ENCODE measurements at regions not wholly inside any gene's neighbourhood (a gene's known extent, or its start where the extent isn't known, plus 50 kb on each side); places are given as distances from the start of the nearest gene placed in this dataset.

DNA sequence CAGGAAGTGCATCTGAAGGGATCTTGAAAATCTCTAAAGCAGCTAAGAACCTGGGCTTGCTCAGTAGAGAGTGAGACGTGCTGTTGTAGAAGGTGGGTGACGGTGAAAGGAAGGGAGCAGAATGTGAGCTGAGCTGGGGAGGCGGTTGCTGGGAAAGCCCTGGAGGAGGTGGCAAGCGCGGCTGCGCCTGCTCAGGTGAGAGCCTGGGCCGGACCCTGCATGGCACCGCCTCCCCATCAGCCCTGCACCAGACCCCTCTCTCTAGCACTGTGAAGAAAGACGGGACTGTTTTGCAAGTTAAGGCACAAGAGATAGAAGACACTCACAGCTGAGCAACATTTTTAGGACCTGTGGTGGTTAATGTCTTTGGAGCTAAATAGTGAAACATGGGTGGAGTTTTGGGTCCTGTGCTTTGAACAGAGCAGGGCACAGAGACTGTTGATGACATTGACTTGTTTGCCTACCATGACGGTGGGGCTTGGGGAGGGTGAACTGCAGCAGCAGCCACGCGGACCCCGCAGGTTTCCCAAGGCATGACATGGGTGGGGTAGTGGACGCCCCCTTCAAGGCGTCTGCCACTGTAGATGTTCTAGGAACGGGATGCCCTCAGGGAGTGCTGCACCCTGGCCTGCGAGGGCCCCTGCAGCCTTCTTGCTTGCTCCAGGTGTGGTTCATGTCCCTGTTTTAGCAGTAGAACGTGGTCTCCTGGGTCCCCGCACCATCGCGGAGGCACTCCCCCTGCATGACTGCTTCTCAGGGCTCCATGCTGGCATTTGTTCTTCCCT lies 245.3 kb downstream of the TSN start:
- no peak for DNase-seq (ENCODE audit: extremely low spot score, insufficient read length, low read depth)
- FAIRE-seq = no peak

DNA sequence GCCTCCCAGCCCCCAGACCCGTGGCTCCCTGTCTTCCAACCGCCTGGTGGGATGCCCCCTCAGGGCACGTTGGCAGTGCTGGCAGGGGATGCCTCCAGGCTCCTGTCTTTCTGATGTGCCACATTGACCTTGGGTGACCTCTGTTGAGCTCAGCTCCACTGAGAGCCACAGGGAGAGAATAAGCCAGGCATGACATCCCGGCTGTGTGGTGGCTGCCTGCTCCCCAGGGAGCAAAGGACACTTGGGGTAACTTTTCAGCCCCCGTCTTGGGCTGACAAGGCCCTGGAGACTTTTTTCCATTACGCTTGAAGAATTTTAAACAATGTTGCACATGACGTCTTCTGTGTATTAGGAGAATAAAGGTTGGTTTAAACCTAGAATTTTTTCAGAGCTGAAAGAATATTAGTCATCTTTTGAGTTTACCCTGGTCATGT lies 246.0 kb downstream of the TSN start:
- no peak for FAIRE-seq
- DNase-seq (ENCODE audit: extremely low spot score, insufficient read length, low read depth) = no peak

DNA sequence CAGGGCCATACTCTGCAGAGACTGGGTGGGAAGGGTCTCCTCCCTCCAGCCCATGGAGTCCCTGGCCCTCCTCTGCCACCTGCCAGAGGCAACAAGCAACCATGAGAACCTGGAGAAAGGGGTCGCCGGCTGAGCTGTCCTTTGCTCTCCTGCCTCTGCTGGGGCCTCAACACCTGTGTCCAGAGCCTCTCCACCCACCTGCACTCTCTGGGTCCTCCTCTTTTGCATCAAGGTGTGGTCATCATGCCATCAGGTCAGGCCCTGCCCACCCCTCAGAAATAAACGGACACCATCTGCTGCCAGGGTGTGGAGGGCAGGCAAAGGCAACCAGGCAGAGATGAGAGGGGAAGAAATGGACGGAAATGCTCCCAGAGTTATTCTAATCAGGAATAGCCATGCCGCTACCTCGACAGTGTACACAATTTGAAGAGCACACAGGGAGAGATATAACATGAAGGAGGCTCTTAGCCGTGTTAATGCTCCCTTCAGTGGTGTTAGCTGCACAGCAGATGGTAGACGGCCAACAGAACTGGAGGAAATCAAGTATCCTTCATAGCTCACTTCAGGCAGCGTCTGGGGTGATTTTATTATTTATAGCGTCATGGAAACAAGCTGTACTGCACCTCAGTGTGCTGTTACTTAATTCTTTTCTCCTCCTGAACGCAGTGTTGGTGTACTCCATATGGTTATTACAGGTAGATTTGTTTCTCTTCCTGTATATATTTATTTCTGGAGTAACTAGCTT lies 247.9 kb downstream of the TSN start:
- FAIRE-seq = no peak
- no peak for DNase-seq (ENCODE audit: extremely low spot score, insufficient read length, low read depth)

DNA sequence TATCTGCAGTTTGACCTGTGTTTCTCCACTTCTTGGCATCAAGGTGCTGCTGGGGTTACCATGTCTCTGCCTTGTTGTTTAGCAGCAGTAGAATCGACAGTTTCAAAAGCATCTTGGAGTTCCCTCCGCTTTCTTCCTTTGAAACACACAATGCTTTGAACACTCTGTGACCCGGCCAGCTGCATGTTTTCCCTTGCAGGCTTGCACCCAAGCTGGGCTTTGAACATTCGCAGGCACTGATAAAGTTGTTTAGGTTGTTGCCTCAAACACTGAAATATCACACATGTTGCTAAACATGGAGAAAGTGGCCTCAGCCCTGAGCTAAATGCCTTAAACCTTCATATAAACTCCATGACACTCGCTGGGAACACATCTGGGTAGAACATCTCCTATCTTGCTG lies 251.7 kb downstream of the TSN start:
- DNase-seq (ENCODE audit: extremely low spot score, insufficient read length, low read depth) (no peak), FAIRE-seq (no peak)

- FAIRE-seq = no peak
- DNase-seq (ENCODE audit: extremely low spot score, insufficient read length, low read depth) = no peak
These were observed 252.1 kb downstream of the TSN start for GRCh38 chr2:122007577-122007976.

GRCh38 chr2:122009561-122009960 lies 254.1 kb downstream of the TSN start:
- DNase-seq (ENCODE audit: extremely low spot score, insufficient read length, low read depth) (no peak), FAIRE-seq (no peak)

GRCh38 chr2:122011493-122012270 lies 256.2 kb downstream of the TSN start:
- no peak for FAIRE-seq
- no peak for DNase-seq (ENCODE audit: extremely low spot score, insufficient read length, low read depth)

DNA sequence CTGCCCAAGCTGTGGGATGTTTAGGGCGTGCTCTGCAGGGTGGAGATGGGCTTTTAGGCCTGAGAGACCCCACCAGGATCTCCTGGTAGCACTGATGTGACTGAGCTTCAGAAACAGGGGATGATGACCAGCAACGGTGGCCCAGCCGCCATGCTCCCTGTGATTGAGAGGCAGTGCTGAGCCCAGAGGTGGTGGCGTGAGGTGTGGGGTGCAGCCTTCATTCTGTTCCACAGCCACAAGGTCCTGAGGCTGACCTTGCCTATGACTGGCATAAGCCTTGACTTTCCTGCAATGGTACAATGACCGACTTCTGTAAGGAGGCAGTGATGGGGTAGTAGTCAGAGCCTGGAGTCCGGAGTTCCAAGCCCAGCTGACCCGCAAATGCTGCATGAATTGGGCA lies 263.3 kb downstream of the TSN start:
- DNase-seq (ENCODE audit: extremely low spot score, insufficient read length, low read depth) (no peak), FAIRE-seq (no peak)

GRCh38 chr2:122019724-122020123 lies 264.3 kb downstream of the TSN start:
- no peak for DNase-seq (ENCODE audit: extremely low spot score, insufficient read length, low read depth)
- FAIRE-seq = no peak

- DNase-seq (ENCODE audit: extremely low spot score, insufficient read length, low read depth) = no peak
- no peak for FAIRE-seq
These were observed 264.9 kb downstream of the TSN start for GRCh38 chr2:122020377-122020776.

DNA sequence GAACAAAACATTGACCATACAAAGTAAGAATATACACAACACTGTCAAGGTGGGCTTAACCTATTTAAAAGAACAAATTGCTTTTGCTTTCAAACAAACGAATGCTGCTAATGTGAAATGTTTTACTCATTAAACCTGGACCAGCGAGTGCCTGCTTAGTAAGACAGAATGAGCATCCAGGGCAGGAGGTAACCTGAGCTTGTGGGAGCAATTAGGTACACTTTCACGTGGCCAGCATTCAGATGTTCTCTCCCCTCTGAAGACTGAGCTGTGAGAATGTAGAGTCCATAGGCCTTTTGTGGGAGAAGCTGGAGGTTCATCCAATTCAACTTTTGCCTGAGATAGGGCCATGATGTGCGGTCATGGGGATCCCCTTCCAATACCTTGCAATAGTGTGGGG lies 266.5 kb downstream of the TSN start:
- no peak for DNase-seq (ENCODE audit: extremely low spot score, insufficient read length, low read depth)
- FAIRE-seq = no peak

DNA sequence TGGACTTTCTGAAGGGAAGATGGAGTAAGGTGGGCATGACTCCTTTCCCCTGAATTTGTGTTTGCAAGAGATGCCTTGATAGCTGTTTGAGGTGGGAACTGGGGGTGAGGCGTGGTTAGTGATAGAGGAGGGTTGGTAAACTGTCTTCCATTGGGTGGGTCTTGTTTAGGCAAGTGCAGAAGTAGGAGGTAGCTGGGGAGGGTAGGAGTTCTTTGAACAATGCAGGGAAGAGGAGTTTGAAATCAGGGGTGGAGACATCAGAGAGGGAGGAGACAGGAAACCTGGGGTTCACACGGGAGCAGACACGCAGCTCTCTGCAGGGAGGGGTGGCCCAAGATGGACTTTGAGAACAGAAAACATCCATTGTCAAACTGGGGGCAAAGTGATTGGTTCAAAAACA lies 267.1 kb downstream of the TSN start:
- FAIRE-seq = no peak
- no peak for DNase-seq (ENCODE audit: extremely low spot score, insufficient read length, low read depth)

GRCh38 chr2:122023059-122023864 lies 267.8 kb downstream of the TSN start:
- no peak for DNase-seq (ENCODE audit: extremely low spot score, insufficient read length, low read depth)
- FAIRE-seq = no peak

- FAIRE-seq = no peak
- no peak for DNase-seq (ENCODE audit: extremely low spot score, insufficient read length, low read depth)
These were observed 272.2 kb downstream of the TSN start for GRCh38 chr2:122027510-122028217.

DNA sequence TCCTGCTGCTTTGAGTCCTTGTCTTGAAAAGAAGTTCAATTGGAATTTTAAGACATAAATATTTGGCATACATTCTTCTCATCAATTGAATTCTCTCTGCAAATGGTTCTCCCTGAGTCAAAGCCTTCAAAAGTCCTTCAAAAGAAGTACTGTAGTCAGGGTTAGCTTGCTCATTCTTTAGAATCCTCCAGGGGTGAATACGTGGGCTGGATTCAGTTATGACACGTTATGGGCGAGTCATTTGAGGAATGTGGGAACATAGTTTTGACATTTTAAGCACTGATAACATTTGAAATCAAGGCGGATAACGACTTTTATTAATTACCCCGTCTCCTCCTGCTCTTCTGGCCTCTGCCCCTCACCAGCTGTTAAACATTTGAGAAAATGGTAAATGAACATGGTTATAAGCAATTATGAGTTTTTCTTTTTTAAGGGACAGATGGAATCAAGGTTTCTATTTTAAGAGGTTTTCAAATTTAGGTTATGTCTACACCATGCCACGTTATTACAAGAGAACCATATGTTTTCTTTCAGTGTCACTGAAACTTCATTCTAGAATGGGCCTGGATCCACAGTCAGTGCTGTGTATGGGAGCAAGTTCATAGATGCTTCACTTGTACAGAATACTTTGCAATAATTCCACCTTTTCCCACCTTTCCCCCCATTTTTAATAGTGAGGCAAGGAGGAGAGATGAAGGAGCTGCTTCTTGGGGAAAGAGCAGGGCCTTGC lies 273.1 kb downstream of the TSN start:
- DNase-seq (ENCODE audit: extremely low spot score, insufficient read length, low read depth) = no peak
- no peak for FAIRE-seq

DNA sequence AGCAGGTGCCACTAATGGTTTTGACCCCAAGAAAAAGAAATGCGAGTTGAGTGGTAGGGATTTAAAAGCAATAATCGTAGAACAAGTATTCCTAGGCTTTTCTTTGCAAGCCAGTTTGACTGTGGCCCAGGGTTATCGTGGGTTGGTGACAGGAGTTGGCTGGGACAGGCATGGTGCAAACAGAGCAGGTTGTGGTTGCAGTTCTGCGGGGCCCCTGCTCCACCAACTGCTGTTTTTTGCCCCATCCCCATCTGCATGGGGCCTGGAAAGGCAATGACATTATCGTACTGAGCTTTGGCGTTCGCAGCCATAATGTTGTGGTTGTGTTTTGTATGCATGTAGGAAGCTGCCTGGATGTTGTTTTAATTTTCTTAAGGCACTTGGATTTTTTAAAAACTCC lies 274.0 kb downstream of the TSN start:
- DNase-seq (ENCODE audit: extremely low spot score, insufficient read length, low read depth) (no peak), FAIRE-seq (no peak)

GRCh38 chr2:122029945-122030344 lies 274.5 kb downstream of the TSN start:
- no peak for DNase-seq (ENCODE audit: extremely low spot score, insufficient read length, low read depth)
- no peak for FAIRE-seq

- DNase-seq (ENCODE audit: extremely low spot score, insufficient read length, low read depth) = no peak
- FAIRE-seq = no peak
These were observed 276.3 kb downstream of the TSN start for GRCh38 chr2:122031544-122032263.

All from GM18507 (cell line).